ENCODE measurements at regions not wholly inside any gene's neighbourhood (a gene's known extent, or its start where the extent isn't known, plus 50 kb on each side); places are given as distances from the start of the nearest gene placed in this dataset.

- Histone ChIP-seq H3K4me3 (ENCODE audit: low read depth, low read length, poor library complexity, severe bottlenecking) (no peak overlapping the region), H3K9me3 (ENCODE audit: low read length) (no peaks in the 10 kb centered on the region), H3K9me2 (ENCODE audit: insufficient read depth, low read length) (no peaks in the 10 kb centered on the region), H3K79me2 (ENCODE audit: insufficient read depth, low read depth, low read length) (no peaks in the 10 kb centered on the region), H3K4me2 (ENCODE audit: low read length) (no peak overlapping the region), H4K20me1 (ENCODE audit: insufficient read depth, low read length) (no peaks in the 10 kb centered on the region), H2AFZ (ENCODE audit: low read length) (no peak overlapping the region), H3K4me1 (ENCODE audit: insufficient read depth, low read length, poor library complexity, severe bottlenecking) (no peaks in the 10 kb centered on the region), H3K27ac (ENCODE audit: low read depth, low read length, poor library complexity, severe bottlenecking) (no peak overlapping the region), H3K36me3 (ENCODE audit: insufficient read depth, low read length) (no peaks in the 10 kb centered on the region)
- no peak for DNase-seq (ENCODE audit: low spot score)
- no TSS peak for BruUV-seq (replicated peaks)
- TF ChIP-seq EZH2phosphoT487 (IDR thresholded peaks at IDR 0.05; ENCODE audit: borderline replicate concordance, low read depth, low read length) (no peak), CTCF (conservative IDR thresholded peaks at IDR 0.05; ENCODE audit: low read length) (no peak)
- intact Hi-C loops (cut with micrococcal nuclease; ENCODE audit: unreplicated experiment): no loop called here
- ChIA-PET CTCF (ENCODE audit: unreplicated experiment) (no interaction called here), POLR2A (no interaction called here)
These were observed 420.4 kb downstream of the CDH26 start for GRCh38 chr20:60378620-60379019.

GRCh38 chr20:60381643-60382400 lies 423.6 kb downstream of the CDH26 start:
- Histone ChIP-seq H3K36me3 (ENCODE audit: insufficient read depth, low read length) (no peaks in the 10 kb centered on the region), H3K27ac (ENCODE audit: low read depth, low read length, poor library complexity, severe bottlenecking) (no peak overlapping the region), H3K79me2 (ENCODE audit: insufficient read depth, low read depth, low read length) (no peaks in the 10 kb centered on the region), H3K4me1 (ENCODE audit: insufficient read depth, low read length, poor library complexity, severe bottlenecking) (no peaks in the 10 kb centered on the region), H4K20me1 (ENCODE audit: insufficient read depth, low read length) (no peaks in the 10 kb centered on the region), H2AFZ (ENCODE audit: low read length) (no peak overlapping the region), H3K4me3 (ENCODE audit: low read depth, low read length, poor library complexity, severe bottlenecking) (no peak overlapping the region), H3K9me3 (ENCODE audit: low read length) (no peaks in the 10 kb centered on the region), H3K9me2 (ENCODE audit: insufficient read depth, low read length) (no peaks in the 10 kb centered on the region), H3K4me2 (ENCODE audit: low read length) (no peak overlapping the region)
- DNase-seq (ENCODE audit: low spot score): no peak
- no peak for TF ChIP-seq CTCF (conservative IDR thresholded peaks at IDR 0.05; ENCODE audit: low read length)
- no peak for TF ChIP-seq EZH2phosphoT487 (IDR thresholded peaks at IDR 0.05; ENCODE audit: borderline replicate concordance, low read depth, low read length)
- POLR2A ChIA-PET: no interaction called here
- intact Hi-C loops (cut with micrococcal nuclease; ENCODE audit: unreplicated experiment): no loop called here
- no TSS peak for BruUV-seq (replicated peaks)
- CTCF ChIA-PET (ENCODE audit: unreplicated experiment): no interaction called here

DNA sequence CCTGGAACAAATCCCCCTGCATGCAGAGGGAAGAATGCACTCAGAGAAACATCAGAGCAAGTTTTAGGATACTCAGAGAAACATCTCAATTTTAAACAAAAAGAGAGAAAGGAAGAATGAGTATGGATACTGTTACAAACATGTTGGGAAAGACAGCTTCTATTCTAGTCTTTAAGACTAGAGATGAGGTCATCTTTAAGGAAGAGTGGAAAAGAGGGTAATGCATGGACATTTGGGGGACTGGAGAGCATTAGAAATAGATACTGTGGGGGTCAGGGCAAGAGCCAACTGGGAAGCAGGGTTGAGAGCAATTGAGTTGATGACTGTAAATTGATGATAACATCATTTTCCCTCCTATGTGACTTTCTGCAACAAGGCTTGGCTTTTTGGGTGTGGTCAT lies 431.2 kb downstream of the CDH26 start:
- H3K9me2 ChIP-seq (ENCODE audit: insufficient read depth, low read length): no peaks in the 10 kb centered on the region
- no peak overlapping the region for H2AFZ ChIP-seq (ENCODE audit: low read length)
- H3K9me3 ChIP-seq (ENCODE audit: low read length): no peaks in the 10 kb centered on the region
- H3K27ac ChIP-seq (ENCODE audit: low read depth, low read length, poor library complexity, severe bottlenecking): no peak overlapping the region
- no peak for DNase-seq (ENCODE audit: low spot score)
- no peak overlapping the region for H3K4me2 ChIP-seq (ENCODE audit: low read length)
- H3K4me3 ChIP-seq (ENCODE audit: low read depth, low read length, poor library complexity, severe bottlenecking): no peak overlapping the region
- H3K79me2 ChIP-seq (ENCODE audit: insufficient read depth, low read depth, low read length): no peaks in the 10 kb centered on the region
- TF ChIP-seq CTCF (conservative IDR thresholded peaks at IDR 0.05; ENCODE audit: low read length) (no peak), EZH2phosphoT487 (IDR thresholded peaks at IDR 0.05; ENCODE audit: borderline replicate concordance, low read depth, low read length) (no peak)
- H4K20me1 ChIP-seq (ENCODE audit: insufficient read depth, low read length): no peaks in the 10 kb centered on the region
- no peaks in the 10 kb centered on the region for H3K4me1 ChIP-seq (ENCODE audit: insufficient read depth, low read length, poor library complexity, severe bottlenecking)
- CTCF ChIA-PET (ENCODE audit: unreplicated experiment): no interaction called here
- no peaks in the 10 kb centered on the region for H3K36me3 ChIP-seq (ENCODE audit: insufficient read depth, low read length)
- intact Hi-C loops (cut with micrococcal nuclease; ENCODE audit: unreplicated experiment): no loop called here
- POLR2A ChIA-PET: interaction anchor here (0.5 kb wide), 1 partner anchor 335 kb away, joined by 5 read pairs; no protein-coding TSS in a partner anchor
- BruUV-seq (replicated peaks): no TSS peak

Measured in OCI-LY7 (cell line).